ENCODE measurements at regions not wholly inside any gene's neighbourhood (a gene's known extent, or its start where the extent isn't known, plus 50 kb on each side); places are given as distances from the start of the nearest gene placed in this dataset.

- TF ChIP-seq CTCF (conservative IDR thresholded peaks at IDR 0.05) (no peak), EZH2 (IDR thresholded peaks at IDR 0.05; ENCODE audit: low read depth) (no peak)
Observed at GRCh38 chr6:66357781-66358180, 650.8 kb upstream of the EYS start.

Measured in PC-9 (cell line).